Keratinocyte (primary cell): ENCODE measurements at regions not wholly inside any gene's neighbourhood (a gene's known extent, or its start where the extent isn't known, plus 50 kb on each side); places are given as distances from the start of the nearest gene placed in this dataset.

ENCODE experiments used
- DNase-seq: peaks from one replicate; pipeline ENCODE4 v3.0.0-alpha.2; 2011; ENCODE audit warnings: low read depth, missing footprints, low spot score
- FAIRE-seq: peaks from 2 replicates; lab custom pipeline; 2011; peaks lifted over from hg19 to GRCh38; lab: Jason Lieb, UNC
- H2AFZ ChIP-seq: 2 replicates; pipeline ENCODE4 v1.6.0; 2012; ENCODE audit warnings: low read length, control low read depth, inconsistent platforms; ENCODE audit not compliant: control insufficient read depth
- H3K27ac ChIP-seq: 2 replicates; pipeline ENCODE4 v1.5.1; 2011; ENCODE audit warnings: low read length; ENCODE audit not compliant: control insufficient read depth, insufficient read depth
- H3K27me3 ChIP-seq: 3 replicates; pipeline ENCODE4 v1.6.0; 2011; ENCODE audit warnings: low read length; ENCODE audit not compliant: control insufficient read depth, insufficient read depth; ENCODE audit errors: extremely low read depth
- H3K36me3 ChIP-seq, 2 experiments: 2 replicates in 1 of 2; 3 replicates in 1 of 2; pipeline ENCODE4 v1.5.1; 2011; ENCODE audit warnings: low read length in 2 of 2, mild to moderate bottlenecking in 1 of 2; ENCODE audit not compliant: control insufficient read depth in 2 of 2, insufficient read depth in 2 of 2; ENCODE audit errors: extremely low read depth in 1 of 2
- H3K4me1 ChIP-seq: 3 replicates; pipeline ENCODE4 v1.5.1; 2011; ENCODE audit warnings: low read length; ENCODE audit not compliant: control insufficient read depth, insufficient read depth; ENCODE audit errors: extremely low read depth
- H3K4me2 ChIP-seq: 3 replicates; pipeline ENCODE4 v1.6.0; 2011; ENCODE audit warnings: low read depth, low read length; ENCODE audit not compliant: control insufficient read depth, insufficient read depth; ENCODE audit errors: extremely low read depth
- H3K4me3 ChIP-seq, 3 experiments: fragments of 200-600 bp in 1 of 3; sonication (generic) in 1 of 3; 2 replicates in 2 of 3; 3 replicates in 1 of 3; pipeline ENCODE4 v1.5.1; 2011 to 2016; ENCODE audit warnings: low read length in 3 of 3, mild to moderate bottlenecking in 3 of 3, control low read depth in 2 of 3, inconsistent platforms in 1 of 3, low read depth in 1 of 3, mixed read lengths in 1 of 3, mixed run types in 1 of 3, moderate library complexity in 1 of 3; ENCODE audit not compliant: control insufficient read depth in 2 of 3, insufficient read depth in 2 of 3; ENCODE audit errors: extremely low read depth in 1 of 3
- H3K79me2 ChIP-seq: 2 replicates; pipeline ENCODE4 v1.6.0; 2012; ENCODE audit warnings: low read length; ENCODE audit not compliant: control insufficient read depth, insufficient read depth
- H3K9ac ChIP-seq: 3 replicates; pipeline ENCODE4 v1.6.0; 2011; ENCODE audit warnings: low read length; ENCODE audit not compliant: control insufficient read depth, insufficient read depth; ENCODE audit errors: extremely low read depth
- H3K9me1 ChIP-seq: 3 replicates; pipeline ENCODE4 v1.6.0; 2011; ENCODE audit warnings: low read length; ENCODE audit not compliant: control insufficient read depth, insufficient read depth; ENCODE audit errors: extremely low read depth
- H3K9me3 ChIP-seq: 2 replicates; pipeline ENCODE4 v1.5.1; 2012; ENCODE audit warnings: low read depth, low read length; ENCODE audit not compliant: control insufficient read depth
- H4K20me1 ChIP-seq: 3 replicates; pipeline ENCODE4 v1.6.0; 2011; ENCODE audit warnings: low read length; ENCODE audit not compliant: control insufficient read depth, insufficient read depth; ENCODE audit errors: extremely low read depth
- EZH2 ChIP-seq: IDR thresholded peaks from one replicate; pipeline ENCODE4 v1.6.1; 2012; ENCODE audit warnings: inconsistent platforms, mild to moderate bottlenecking, low read length, moderate library complexity
- dilution Hi-C: fragments of 300-500 bp; cut with MboI; formaldehyde crosslinking; loops from one replicate; pipeline ENCODE4 v1.7.0; 2020; ENCODE audit warnings: low sequenced_read_pairs; ENCODE audit not compliant: extremely low pct_ligation_motif_present
- TF ChIP-seq, protein P1 (sequence below), 3 experiments: IDR thresholded peaks in 1 of 3; conservative IDR thresholded peaks in 1 of 3; optimal IDR thresholded peaks in 1 of 3; 2 replicates in 2 of 3; 3 replicates in 1 of 3; pipeline versions ENCODE3 to v1.5.1; 2011; ENCODE audit warnings: low read length in 3 of 3, mild to moderate bottlenecking in 3 of 3, moderate library complexity in 2 of 3, control low read depth in 1 of 3, inconsistent platforms in 1 of 3; ENCODE audit not compliant: insufficient read depth in 2 of 3; ENCODE audit errors: extremely low read depth in 1 of 3

DNA sequence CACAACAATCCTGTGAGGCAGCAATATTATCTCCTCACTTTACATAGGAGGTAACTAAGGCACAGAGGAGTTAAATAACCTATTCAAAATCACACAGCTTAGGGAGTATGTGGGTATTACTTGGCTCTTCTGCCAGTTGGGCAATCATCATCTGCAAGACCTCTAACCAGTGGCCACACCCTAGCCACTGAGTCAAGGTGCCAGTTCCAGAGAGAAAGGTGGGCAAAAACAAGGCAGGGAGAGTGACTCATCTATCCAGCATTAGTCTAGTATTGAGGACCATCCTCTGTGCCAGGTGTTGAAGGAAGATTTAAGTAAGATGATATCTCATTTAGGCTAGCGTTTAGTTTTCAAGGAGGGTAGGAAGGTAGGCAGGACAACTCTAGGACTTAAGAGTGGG lies 113.9 kb upstream of the EOLA2 start:
- FAIRE-seq (no peak), DNase-seq (no peak)
- Histone ChIP-seq H3K9ac (no peak overlapping the region), H3K4me1 (peaks cover 21% of the 10 kb centered on the region), H3K36me3 (no peaks in the 10 kb centered on the region), H3K27ac (no peak overlapping the region), H2AFZ (no peak overlapping the region), H3K79me2 (no peaks in the 10 kb centered on the region), H3K9me3 (no peaks in the 10 kb centered on the region), H3K9me1 (no peaks in the 10 kb centered on the region), H3K27me3 (no peaks in the 10 kb centered on the region), H3K4me3 (no peak overlapping the region), H4K20me1 (no peaks in the 10 kb centered on the region), H3K4me2 (no peak overlapping the region)
- no peak for TF ChIP-seq EZH2
- TF ChIP-seq, protein P1, sequence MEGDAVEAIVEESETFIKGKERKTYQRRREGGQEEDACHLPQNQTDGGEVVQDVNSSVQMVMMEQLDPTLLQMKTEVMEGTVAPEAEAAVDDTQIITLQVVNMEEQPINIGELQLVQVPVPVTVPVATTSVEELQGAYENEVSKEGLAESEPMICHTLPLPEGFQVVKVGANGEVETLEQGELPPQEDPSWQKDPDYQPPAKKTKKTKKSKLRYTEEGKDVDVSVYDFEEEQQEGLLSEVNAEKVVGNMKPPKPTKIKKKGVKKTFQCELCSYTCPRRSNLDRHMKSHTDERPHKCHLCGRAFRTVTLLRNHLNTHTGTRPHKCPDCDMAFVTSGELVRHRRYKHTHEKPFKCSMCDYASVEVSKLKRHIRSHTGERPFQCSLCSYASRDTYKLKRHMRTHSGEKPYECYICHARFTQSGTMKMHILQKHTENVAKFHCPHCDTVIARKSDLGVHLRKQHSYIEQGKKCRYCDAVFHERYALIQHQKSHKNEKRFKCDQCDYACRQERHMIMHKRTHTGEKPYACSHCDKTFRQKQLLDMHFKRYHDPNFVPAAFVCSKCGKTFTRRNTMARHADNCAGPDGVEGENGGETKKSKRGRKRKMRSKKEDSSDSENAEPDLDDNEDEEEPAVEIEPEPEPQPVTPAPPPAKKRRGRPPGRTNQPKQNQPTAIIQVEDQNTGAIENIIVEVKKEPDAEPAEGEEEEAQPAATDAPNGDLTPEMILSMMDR (optimal IDR thresholded peaks at IDR 0.05 in 1 of 3, IDR thresholded peaks at IDR 0.05 in 1 of 3, conservative IDR thresholded peaks at IDR 0.05 in 1 of 3; ENCODE audit: extremely low read depth in 1 of 3, insufficient read depth in 2 of 3, low read length in 3 of 3), result no peak
- dilution Hi-C loops, result no loop called here

DNA sequence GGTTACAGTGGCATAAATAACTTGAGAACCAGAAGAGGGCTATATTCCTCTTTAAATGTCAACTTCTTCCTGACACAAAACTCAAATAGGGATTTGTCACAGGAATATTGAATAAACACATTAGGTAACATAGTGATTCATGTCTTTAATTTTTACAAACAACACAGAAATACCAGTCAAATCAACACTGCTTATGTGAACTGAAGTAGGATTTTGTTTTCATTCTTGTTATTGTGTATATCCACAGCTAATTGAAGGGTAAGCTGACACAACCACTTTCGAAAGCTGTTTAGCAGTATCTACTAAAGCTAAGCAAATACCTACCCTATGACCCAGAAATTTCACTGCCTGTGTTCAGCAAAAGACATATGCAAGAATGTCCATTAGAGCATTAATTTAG lies 120.4 kb upstream of the EOLA2 start:
- dilution Hi-C loops, result no loop called here

More for the DNA sequence above, 120.4 kb upstream of the EOLA2 start:
- H3K9me3 ChIP-seq, result no peaks in the 10 kb centered on the region
- no peak overlapping the region for H3K4me2 ChIP-seq
- no peaks in the 10 kb centered on the region for H3K27me3 ChIP-seq
- no peak overlapping the region for H3K27ac ChIP-seq
- H3K9me1 ChIP-seq, result no peaks in the 10 kb centered on the region
- H2AFZ ChIP-seq, result no peak overlapping the region
- no peaks in the 10 kb centered on the region for H3K36me3 ChIP-seq
- no peak overlapping the region for H3K9ac ChIP-seq
- FAIRE-seq, result no peak
- DNase-seq, result no peak
- H3K79me2 ChIP-seq, result no peaks in the 10 kb centered on the region
- no peaks in the 10 kb centered on the region for H4K20me1 ChIP-seq
- TF ChIP-seq EZH2, result no peak
- TF ChIP-seq, protein P1 (optimal IDR thresholded peaks at IDR 0.05 in 1 of 3, IDR thresholded peaks at IDR 0.05 in 1 of 3, conservative IDR thresholded peaks at IDR 0.05 in 1 of 3; ENCODE audit: extremely low read depth in 1 of 3, insufficient read depth in 2 of 3, low read length in 3 of 3), result no peak
- peaks cover 7% of the 10 kb centered on the region for H3K4me1 ChIP-seq
- H3K4me3 ChIP-seq, result no peak overlapping the region
